ENCODE measurements at regions not wholly inside any gene's neighbourhood (a gene's known extent, or its start where the extent isn't known, plus 50 kb on each side); places are given as distances from the start of the nearest gene placed in this dataset.

GRCh38 chr1:75062111-75062510 lies 72.1 kb upstream of the LHX8 start:
- no peaks in the 10 kb centered on the region for H3K27me3 Mint-ChIP-seq
- ChIA-PET POLR2A (no interaction called here), CTCF (no interaction called here)
- no peaks in the 10 kb centered on the region for H3K36me3 Mint-ChIP-seq (ENCODE audit: low read depth)
- H3K27ac Mint-ChIP-seq = no peak overlapping the region
- DNase-seq = no peak
- no peak overlapping the region for H3K4me3 Mint-ChIP-seq
- H3K4me1 Mint-ChIP-seq = no peaks in the 10 kb centered on the region
- H3K9me3 Mint-ChIP-seq = peaks cover 3% of the 10 kb centered on the region

- no peaks in the 10 kb centered on the region for H3K27me3 Mint-ChIP-seq
- DNase-seq = no peak
- no peak overlapping the region for H3K4me3 Mint-ChIP-seq
- H3K4me1 Mint-ChIP-seq = no peaks in the 10 kb centered on the region
- peaks cover 3% of the 10 kb centered on the region for H3K9me3 Mint-ChIP-seq
- ChIA-PET CTCF (no interaction called here), POLR2A (no interaction called here)
- no peak overlapping the region for H3K27ac Mint-ChIP-seq
- H3K36me3 Mint-ChIP-seq (ENCODE audit: low read depth) = no peaks in the 10 kb centered on the region
These were observed 66.2 kb upstream of the LHX8 start for GRCh38 chr1:75067975-75068374.

GRCh38 chr1:75074831-75075395 lies 59.3 kb upstream of the LHX8 start:
- no peaks in the 10 kb centered on the region for H3K9me3 Mint-ChIP-seq
- H3K27me3 Mint-ChIP-seq = no peaks in the 10 kb centered on the region
- DNase-seq = no peak
- CTCF ChIA-PET = no interaction called here
- POLR2A ChIA-PET = no interaction called here
- H3K4me3 Mint-ChIP-seq = no peak overlapping the region
- H3K36me3 Mint-ChIP-seq (ENCODE audit: low read depth) = no peaks in the 10 kb centered on the region
- no peaks in the 10 kb centered on the region for H3K4me1 Mint-ChIP-seq
- no peak overlapping the region for H3K27ac Mint-ChIP-seq

GRCh38 chr1:75079538-75080290 lies 54.5 kb upstream of the LHX8 start:
- DNase-seq = no peak
- Mint-ChIP-seq H3K4me1 (no peaks in the 10 kb centered on the region), H3K9me3 (no peaks in the 10 kb centered on the region), H3K27me3 (no peaks in the 10 kb centered on the region), H3K27ac (no peak overlapping the region), H3K4me3 (no peak overlapping the region), H3K36me3 (ENCODE audit: low read depth) (no peaks in the 10 kb centered on the region)
- POLR2A ChIA-PET = no interaction called here
- CTCF ChIA-PET = no interaction called here

GRCh38 chr1:75083223-75083622 lies 51.0 kb upstream of the LHX8 start:
- Mint-ChIP-seq H3K9me3 (no peaks in the 10 kb centered on the region), H3K4me3 (no peak overlapping the region), H3K27ac (no peak overlapping the region), H3K27me3 (no peaks in the 10 kb centered on the region), H3K36me3 (ENCODE audit: low read depth) (no peaks in the 10 kb centered on the region), H3K4me1 (no peaks in the 10 kb centered on the region)
- ChIA-PET CTCF (no interaction called here), POLR2A (no interaction called here)
- DNase-seq = no peak

GRCh38 chr1:75083848-75084514 lies 50.2 kb upstream of the LHX8 start:
- no peaks in the 10 kb centered on the region for H3K36me3 Mint-ChIP-seq (ENCODE audit: low read depth)
- CTCF ChIA-PET = no interaction called here
- H3K27me3 Mint-ChIP-seq = no peaks in the 10 kb centered on the region
- no peaks in the 10 kb centered on the region for H3K4me1 Mint-ChIP-seq
- H3K4me3 Mint-ChIP-seq = no peak overlapping the region
- POLR2A ChIA-PET = no interaction called here
- no peak for DNase-seq
- no peaks in the 10 kb centered on the region for H3K9me3 Mint-ChIP-seq
- H3K27ac Mint-ChIP-seq = no peak overlapping the region

All from activated CD4-positive, alpha-beta memory T cell treated with anti-CD3 and anti-CD28 coated beads, Interleukin-2, amount 10 ng/mL, durations not matched to agents 7 days and 5 days (primary cell).